IMR-90 (cell line): ENCODE measurements at regions not wholly inside any gene's neighbourhood (a gene's known extent, or its start where the extent isn't known, plus 50 kb on each side); places are given as distances from the start of the nearest gene placed in this dataset.

Experiments used
- CTCF ChIP-seq: conservative IDR thresholded peaks from 2 replicates; pipeline ENCODE4 v1.5.1; 2012; ENCODE audit warnings: mild to moderate bottlenecking, low read depth, low read length, improper control_type of control experiment
- POLR2A ChIP-seq: IDR thresholded peaks from 2 replicates; pipeline ENCODE4 v1.6.1; 2012; ENCODE audit warnings: mild to moderate bottlenecking, low read depth, low read length
- SMC3 ChIP-seq: fragments of 150-350 bp; IDR thresholded peaks from 2 replicates; pipeline ENCODE4 v1.6.1; 2016; ENCODE audit warnings: low read depth, mild to moderate bottlenecking, antibody characterized with exemption, low read length, moderate library complexity
- TF ChIP-seq, protein P1 (sequence below): fragments of 150-350 bp; IDR thresholded peaks from 2 replicates; pipeline ENCODE4 v1.6.1; 2016; ENCODE audit warnings: low read depth, mild to moderate bottlenecking, low read length, moderate library complexity, borderline replicate concordance

GRCh38 chr12:34190054-34190453 is 167.8 kb downstream of the ALG10 start:
- TF ChIP-seq, protein P1, sequence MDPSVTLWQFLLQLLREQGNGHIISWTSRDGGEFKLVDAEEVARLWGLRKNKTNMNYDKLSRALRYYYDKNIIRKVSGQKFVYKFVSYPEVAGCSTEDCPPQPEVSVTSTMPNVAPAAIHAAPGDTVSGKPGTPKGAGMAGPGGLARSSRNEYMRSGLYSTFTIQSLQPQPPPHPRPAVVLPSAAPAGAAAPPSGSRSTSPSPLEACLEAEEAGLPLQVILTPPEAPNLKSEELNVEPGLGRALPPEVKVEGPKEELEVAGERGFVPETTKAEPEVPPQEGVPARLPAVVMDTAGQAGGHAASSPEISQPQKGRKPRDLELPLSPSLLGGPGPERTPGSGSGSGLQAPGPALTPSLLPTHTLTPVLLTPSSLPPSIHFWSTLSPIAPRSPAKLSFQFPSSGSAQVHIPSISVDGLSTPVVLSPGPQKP = no peak
- no peak for TF ChIP-seq CTCF
- no peak for TF ChIP-seq SMC3
- TF ChIP-seq POLR2A = no peak
